Fibroblast of skin of left biceps (primary cell): ENCODE measurements at regions not wholly inside any gene's neighbourhood (a gene's known extent, or its start where the extent isn't known, plus 50 kb on each side); places are given as distances from the start of the nearest gene placed in this dataset.

Experiments
- DNase-seq, 2 experiments: peaks; one replicate each; pipeline ENCODE4 v3.0.0-alpha.2; 2013; ENCODE audit warnings: low read depth in 2 of 2

DNA sequence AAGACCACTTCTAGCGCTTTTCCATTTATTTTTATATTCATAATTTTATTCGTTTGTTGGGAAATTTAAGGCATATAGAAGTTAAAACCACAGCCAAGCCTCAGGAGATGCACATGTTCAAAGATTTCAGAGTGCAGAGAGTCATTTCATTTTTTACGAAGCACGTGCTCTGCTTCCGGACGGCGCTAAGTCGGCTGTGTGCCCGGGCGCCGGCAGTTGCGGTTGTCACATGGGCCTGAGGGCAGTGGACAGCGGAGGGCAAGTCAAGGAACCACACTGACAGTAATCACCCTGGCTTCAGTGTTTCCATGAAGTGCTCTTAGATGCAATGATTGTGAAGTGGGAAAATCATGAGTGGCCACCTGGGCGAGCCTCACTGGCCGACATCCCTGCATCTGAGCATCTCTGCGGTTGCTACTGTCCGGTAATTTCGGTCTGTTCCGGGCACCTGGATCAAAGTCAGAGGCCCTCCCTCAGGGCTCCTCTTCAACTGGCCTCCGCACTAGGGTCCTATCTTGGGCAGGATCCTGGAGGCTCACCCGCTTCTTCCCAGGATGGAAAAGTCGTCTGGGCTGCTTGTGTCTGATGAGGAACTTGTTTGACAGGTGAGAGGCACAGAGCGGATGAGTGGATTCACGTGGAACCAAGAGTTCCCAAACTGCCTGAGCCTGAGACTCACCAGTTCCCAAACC, 90.8 kb downstream of the DACT2 start:
- no peak for DNase-seq

DNA sequence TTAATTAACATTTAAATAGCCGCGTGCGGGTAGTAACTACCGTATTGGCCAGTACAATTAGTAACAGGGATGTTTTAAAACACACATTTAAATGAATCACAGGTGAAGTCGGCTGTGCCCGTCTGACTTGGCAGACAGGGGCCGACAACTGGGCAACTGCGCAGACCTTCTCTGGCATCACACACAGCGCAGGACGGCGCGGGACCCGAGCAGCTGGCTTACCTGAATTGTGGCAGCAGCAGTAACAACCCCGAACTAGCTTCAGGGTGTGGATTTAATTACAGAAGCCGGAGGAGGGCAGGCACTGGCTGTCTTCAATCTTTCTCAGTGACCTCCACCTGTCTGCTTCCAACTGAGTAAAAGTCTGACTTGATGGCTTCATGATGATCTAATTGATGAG, 91.7 kb downstream of the DACT2 start:
- DNase-seq, result no peak

DNA sequence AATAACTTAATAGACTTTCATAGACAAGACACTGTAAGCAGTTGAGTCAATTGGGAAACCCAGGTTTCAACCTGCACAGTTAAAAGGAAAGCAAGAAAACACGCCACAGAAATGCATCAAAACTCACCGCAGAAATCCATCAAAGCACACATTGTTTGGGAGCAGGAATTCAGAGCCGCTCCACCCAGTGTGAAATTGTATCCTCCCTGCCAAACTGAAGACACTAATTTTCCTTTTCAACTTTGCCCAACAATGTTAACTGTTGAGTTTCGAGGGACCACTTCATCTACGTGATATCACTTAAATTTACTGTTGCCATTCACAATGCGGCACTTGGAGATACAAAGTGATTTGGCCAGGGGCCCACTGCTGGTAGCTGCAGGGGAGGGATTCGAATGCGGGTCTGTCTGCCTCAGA, 92.7 kb downstream of the DACT2 start:
- DNase-seq, result no peak

DNA sequence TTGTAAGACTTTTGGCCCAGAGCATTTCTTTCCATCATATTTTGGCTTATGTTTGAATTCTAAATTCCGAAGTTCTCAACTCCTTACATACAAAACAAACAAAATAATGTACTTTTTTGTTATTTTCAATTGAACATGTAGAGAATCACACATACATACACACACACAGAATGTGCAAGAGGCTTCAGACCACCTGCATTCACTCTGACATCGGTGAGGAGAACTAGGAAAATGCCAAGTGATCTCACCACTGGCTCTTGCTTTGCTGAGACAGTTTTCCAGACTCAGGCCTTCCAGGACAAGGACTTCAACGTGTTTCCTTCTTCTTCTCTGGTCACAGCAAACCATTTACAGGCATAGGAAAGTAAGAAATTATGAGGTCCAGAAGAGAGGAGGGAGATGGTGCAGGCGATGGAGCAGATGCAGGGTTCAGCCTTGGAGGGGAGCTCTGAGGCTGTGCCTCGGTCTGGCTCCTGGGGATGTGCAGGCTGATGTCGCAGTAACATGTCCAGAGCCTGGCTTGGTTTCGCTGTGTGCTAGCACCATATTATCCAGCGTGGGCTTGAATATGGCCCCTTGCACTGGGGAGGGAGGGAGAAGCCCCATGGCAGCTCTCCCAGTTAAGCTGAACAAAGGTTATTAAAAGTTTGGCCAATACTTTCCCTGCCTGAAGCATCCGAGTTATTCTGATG, 93.4 kb downstream of the DACT2 start:
- no peak for DNase-seq

DNA sequence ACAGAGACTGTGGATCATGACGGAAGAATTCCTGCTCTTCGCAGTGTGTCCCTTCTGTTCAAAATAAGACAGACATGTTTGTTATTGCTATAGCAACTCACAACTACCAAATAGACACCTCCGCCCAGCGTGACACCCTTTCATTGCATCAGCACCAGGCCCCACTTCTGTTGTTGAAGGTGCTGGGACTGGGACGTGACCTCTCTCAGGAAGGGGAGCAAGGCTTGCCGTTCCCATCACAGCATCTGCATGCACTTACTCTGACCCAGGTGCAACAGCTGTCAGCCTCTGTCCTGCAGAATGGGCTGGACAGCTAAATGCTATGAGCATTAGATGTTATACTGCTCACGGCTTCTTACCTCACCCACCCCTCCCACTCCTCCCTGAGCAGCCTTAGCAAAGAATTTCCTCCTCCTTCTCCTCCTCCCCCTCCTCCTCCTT, 94.1 kb downstream of the DACT2 start:
- DNase-seq, result no peak

DNA sequence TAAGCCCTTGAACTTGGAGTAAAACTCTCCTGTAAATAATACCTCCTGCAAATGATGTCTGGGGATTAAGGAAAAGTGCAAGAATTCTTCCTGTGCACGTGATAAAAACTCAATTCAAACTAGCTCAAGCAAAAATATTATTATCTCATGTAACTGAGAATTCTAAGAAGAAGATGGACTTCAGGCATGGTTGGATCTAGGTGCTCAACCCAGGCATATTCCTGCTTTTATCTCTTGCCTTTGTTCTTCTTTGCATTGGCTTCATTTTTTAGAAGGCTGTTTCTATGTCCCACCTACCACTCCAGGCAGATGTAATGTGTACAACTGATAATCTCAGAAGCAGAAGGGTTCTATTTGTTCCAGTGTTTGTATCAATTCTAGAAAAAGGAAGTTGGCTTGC, 95.8 kb downstream of the DACT2 start:
- no peak for DNase-seq

DNA sequence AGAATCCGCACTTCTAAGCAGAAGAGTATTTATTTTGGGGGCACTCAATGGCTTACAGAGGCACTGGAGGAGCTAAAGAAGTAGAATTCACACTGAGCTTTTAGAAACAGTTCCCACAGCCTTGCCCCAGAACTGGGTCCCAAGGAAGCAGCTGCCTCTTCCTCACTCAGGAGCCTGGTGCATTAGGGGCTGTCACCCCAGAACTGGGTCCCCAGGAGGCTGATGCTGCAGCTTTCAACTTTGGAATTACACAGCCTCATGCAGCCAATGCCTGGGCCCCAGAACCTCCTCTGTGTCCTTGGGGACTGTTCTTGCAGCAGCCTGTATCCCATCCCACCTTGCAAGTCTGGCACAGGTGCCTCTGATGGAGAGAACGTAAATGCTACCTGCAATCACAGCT, 96.4 kb downstream of the DACT2 start:
- no peak for DNase-seq

DNA sequence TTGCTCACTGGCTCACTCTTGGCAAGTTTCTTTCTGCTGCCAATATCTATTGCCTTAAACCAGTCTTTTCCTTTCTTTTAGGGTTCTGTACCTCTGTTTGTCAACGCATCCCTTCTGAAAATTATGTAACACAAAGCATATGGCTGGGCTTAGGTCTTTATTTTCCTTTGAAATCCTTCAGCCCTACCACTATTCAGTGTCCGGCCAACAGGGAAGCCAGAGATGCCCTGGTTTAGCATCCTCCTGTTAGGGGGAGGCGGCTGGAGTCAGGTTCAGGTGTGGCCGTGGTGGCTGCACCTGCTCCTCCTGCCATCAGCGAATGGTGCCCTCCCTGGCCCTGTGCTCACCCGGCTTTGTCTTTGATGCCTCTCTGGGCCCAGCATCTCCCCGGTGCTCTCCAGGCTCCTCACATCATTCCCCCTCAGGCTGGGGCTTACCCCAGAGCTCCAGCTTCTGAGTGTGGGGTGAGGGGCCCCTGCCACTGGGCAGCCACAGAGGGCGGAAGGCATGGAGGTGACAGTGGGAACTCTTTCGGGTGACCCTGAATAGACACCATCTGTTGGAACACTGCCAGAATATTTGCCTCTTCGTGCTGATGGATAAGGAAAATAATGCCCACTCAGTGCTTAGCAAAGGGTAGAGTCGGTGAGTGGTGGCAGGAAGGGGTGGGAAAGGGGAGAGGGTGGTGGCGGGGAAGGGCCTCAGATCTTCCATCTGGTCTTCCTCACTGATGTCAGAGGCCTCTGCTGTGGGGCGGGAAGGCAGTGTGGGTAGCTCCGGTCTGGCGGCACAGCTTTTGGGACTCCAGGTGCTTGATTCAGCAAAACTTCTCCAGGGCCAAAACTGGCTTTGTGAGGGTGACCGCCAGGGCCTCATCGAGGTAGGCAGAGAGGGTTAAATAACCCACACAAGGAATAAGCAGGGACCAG, 97.2 kb downstream of the DACT2 start:
- DNase-seq, result no peak

DNA sequence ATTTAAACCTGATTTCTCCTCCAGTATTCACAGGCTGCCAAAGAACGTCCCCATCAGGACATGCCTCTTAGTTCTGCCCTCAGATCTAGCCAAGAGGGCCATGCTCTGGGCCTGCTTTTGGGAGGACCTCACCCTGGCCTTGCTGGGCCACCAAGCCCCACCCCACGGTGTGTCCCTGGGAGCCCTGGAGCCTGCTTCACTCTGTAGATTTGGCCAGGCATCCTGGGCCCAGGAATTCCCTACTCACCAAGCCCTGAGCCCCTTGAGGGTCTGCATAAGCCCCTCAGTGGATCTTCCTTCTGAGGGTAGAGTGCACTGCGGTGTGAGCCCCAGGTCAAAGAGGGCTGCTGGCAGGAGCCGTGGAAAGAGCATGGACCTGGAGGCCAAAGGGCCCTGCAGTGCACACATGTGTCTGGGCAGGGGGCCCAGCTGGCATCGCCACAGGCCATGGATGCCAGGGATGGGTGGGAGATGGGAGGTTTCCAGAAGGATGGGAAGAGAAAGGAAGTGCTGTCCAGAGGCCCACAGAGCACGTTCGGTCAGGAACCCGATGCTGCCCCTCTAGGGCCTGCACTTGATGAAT, 98.0 kb downstream of the DACT2 start:
- no peak for DNase-seq

DNA sequence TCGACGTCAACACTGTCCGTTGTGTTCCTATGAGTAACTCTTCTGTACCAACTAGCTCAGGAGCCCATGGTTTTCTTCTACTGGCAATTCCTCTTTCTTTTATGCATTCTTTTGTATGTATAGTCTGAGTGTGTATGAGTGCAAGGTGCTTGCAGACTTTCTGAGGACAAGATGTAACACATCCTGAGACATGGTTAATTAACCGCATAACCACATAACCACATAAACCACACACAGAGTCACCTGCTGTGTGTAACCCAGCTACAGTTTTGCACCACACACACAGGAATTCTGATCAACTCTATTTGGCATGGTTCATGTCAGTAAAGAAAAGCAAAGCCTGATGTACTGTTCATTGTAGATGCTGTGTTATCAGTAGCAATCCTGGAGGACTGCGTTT, 98.6 kb downstream of the DACT2 start:
- DNase-seq, result no peak

DNA sequence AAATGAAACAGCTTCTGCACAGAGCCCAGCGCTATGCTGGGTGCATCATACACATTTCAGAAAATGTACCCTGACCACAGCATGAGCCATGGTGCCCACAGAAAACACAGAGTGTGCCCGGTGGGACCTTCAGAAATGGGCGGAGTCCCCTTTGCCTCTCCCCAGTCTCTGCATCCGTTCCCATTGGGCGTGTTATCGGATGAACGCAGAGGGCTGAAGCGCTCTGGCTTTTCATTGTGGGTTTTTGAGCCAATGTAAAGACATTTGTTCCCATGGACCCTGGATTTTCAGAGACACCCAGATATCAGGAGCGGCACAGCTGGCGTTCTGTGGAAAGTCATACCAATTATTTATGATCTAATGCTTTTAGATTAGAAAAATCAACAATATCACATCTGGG, 99.8 kb downstream of the DACT2 start:
- DNase-seq, result no peak

DNA sequence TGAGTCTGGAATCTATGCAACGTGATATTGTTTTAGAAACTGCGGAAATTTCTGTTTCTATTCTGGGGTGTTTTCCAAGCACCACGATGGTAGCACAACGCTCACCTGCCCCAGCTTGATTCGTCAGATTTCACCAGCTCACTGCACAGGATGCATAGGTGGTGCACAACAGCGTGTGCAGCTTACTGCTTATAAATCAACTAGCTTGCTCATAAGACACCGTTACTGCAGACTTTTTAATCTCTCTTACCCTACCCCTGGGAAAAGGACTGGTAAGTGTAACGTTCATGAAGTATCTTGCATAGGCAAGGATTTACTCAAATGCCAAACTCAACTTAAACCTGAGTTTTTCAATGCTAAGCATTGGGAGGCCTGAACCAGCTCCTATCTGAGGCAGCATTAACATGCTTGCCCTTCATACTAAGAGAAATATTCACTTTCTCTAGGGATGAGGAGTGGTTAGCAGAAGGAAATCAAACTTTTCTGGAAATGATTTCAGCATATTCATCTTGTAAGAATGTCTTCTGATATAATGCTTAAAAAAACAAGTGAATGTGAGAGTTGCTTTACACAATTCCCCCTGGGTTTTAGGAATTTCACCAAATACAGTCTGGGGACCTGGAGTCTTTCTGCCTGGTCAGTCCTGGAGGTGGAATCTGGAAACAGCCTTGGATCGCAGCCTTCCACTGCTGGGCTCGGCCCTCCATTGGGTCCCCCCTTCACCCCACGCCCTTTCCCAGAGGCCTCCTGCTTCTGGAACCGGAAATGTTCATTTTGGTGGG, 100.6 kb downstream of the DACT2 start:
- DNase-seq, result peak; percentile 66 to 72

DNA sequence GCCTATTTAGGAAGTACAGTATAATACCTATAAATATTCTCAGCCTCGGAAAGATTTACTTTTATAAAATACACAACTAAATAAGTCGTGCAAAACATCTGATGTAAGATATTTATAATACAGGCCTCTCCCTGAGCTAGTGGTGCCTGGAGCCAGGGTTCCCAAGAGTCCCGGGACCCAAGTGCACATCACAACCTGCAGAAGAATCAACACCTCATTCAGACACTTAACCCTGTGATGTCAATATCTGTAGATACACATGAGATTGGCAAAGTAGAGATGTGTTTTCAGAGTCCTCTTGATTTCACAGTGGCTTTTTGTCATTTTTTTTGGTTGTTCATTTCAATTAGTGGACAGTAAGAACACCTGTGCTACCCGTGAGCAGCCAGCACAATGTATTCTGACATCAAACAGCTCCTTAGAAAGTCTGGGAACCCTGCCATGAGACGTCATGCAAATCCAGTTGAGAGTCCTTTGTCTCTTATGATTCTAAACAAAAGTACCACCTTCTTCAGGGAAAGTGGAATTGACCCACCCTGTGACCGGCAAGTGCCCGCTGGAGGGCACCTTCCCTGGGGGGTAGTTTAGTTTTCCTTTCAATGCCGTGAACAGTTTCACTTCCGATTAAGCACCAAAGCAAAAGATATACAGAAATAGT, 101.6 kb downstream of the DACT2 start:
- DNase-seq, result no peak

DNA sequence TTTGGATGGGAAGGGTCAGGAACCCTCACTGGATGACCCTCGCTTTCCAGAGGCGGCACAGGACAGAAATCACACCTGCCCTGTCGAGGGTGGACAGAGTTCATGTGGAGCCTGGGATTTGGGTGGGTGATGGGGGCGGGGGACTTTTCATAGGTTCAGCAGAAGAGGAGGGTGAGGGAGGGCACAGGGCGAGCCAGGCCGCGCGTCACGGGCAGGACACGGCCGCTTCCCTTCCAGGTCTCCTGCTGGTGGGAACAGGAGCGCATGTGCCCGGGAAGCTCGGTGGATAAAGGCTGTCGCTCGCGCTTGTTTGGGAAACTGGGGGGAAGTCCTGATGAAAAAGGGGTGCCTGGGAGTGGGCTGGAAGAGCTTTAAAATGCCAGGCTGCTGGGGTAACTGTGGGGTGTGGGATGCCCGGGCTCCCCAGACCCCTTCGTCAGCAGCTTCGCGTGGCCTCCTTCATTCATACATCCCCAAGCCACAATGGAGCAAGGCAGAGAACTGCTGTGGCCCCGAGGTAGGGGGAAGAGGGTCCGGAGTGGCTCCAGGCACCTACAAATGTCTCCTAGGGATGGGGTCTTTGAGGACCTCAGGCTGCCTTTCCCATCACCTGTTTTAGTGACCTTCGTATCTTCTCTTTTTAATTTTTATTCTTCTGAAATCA, 102.2 kb downstream of the DACT2 start:
- DNase-seq, result no peak

DNA sequence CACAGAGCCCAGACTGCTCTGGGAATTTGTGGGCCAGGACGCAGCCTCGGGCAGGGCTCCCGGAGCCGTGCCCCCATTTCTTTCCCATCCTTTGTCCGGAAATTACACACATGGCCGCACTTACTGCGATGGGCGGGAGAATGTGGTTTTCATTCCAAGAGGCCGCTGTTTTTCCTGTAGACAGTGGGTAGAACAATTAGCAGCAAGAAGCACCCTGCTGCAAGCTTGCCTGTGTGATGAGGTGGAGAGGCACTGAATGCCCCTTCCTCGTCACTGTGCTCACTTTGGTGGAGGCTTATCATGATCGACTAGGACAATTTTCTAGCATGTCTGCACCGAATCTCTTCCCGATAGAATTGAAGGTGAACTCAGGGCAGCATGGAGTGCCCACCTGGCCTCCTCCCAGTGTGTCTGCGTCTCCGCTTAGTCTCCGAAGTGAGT, 102.8 kb downstream of the DACT2 start:
- DNase-seq, result peak; percentile 5 to 9

DNA sequence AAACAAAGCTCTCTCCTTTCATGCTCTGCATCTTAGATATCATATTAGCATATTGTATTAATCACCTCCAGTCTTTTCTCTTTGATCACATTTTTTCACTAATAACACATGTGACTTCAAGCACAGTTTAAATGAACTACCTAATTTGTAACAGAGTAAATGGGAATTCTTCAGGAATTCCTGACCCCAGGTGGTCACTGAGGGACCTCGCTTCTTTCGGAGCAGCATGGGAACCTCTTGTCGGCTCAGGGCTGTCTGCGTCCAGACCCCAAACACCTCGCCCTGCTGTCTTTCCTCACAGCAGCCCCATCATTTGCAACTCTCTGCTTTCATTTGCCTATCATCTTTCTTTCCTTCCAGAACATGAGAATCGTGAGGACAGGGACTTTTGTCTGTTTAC, 103.5 kb downstream of the DACT2 start:
- no peak for DNase-seq

DNA sequence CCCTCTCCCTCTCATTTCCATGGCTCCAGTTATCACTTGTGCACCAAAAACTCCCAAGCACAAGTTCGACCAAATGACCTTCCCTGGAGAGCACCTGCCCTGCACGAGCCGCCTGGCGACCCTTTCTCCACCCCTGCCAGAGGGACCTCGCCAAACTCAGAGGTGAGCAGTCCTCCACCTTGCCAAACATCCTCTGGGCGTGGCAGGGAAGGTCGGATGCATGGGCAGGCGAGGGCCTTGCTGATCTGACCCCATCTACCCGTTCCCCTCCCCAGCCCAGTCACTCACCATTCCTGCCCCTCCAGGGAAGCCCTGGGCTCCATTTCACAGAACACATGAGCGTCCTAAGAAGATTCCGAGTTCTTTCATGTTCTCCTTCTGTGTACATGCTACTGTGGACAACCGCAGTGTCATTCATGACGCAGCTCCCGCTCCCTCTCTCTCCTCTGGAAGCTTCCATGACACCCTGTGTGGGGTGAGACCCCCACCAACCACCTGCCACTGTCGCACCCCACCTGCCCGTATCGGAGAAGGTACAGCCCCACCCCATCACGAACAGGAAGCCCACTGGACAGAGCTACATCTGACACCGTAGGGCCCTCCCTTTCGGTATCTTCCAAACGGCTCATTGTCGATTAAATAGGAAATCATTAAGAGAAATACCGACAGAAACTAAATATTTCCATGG, 104.3 kb downstream of the DACT2 start:
- no peak for DNase-seq

DNA sequence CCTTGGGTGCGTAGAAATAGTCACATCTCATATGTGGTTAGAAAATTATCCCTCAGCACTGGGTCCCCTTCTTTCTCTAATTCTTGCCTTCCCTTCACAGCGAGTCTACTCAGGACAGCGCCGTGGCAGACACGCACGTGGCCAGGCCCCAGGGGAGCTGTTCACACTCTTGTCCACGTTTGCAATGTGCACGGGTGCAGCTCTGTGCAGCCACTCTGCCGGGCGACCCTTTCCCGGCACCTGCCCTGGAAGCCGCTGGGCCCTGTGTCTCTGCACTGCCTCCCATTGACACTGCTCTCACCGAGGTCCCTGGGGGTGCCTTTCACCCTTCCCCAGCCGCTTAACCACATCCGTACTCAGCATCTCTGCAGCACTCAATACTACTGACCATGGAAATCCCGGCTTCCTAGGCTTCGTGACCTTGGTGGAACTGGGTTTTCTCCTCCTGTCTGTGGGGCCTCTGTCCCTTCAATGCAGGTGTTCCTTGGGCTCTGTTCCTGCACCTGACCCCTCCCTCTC, 104.9 kb downstream of the DACT2 start:
- DNase-seq, result no peak

DNA sequence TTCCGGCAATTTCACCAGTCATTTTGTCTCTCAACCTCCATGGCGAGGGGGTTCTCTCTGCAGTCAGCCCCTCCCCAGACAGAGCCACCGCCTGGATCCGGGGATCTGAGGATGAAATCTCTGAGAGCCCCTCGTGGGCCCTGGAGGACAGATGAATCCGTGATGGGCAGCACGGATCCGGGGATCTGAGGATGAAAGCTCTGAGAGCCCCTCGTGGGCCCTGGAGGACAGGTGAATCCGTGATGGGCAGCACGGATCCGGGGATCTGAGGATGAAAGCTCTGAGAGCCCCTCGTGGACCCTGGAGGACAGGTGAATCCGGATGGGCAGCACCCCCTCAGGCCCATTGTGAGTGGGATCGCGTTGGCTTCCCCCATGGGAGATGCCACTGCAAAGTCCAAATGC, 106.5 kb downstream of the DACT2 start:
- no peak for DNase-seq
